AG10803 (cell line): ENCODE measurements at regions not wholly inside any gene's neighbourhood (a gene's known extent, or its start where the extent isn't known, plus 50 kb on each side); places are given as distances from the start of the nearest gene placed in this dataset.

Experiments
- DNase-seq: peaks from one replicate; pipeline ENCODE4 v3.0.0; 2010; ENCODE audit warnings: low read depth
- H3K4me3 ChIP-seq: 2 replicates; pipeline ENCODE4 v1.5.1; 2011; ENCODE audit warnings: mild to moderate bottlenecking, low read length, control low read depth
- CTCF ChIP-seq: conservative IDR thresholded peaks from 2 replicates; pipeline ENCODE4 v1.5.1; 2011; ENCODE audit warnings: mild to moderate bottlenecking, low read length, control low read depth, inconsistent platforms

DNA sequence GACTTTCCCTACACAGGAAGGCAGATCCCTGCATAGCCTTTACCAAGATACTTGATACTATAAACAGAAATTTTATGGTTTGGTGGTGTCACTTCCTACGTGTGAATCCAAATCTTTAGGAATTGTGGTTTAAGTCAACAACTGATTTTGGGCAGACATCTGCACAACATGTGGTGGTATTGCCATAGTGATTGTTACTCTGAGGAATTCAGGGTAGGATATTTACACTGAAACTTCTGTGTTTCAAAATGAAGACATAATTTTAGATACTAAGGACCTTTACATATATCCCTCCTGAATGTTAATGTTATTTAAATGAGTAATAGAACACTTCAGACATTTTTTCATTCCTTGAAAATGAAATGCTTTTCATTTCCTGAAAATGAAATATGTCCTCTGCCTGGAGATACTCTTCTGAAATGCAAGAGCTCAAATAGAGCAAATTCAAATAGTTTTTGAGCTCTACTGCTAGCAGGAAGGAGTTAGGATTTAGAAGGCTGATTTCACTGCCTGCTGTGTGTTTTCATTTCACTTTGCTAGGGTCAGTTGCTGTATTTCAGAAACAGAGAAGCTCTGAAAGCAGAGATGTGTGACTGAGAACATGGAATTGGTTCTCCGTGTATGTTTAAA is 77.2 kb downstream of the MDH1 start:
- DNase-seq: peak; percentile 98
- TF ChIP-seq CTCF: no peak
- peak overlapping the region; percentile 47 for H3K4me3 ChIP-seq

- no peak for TF ChIP-seq CTCF
- peak; percentile 48 for DNase-seq
- no peak overlapping the region for H3K4me3 ChIP-seq
These were observed 78.5 kb downstream of the MDH1 start for GRCh38 chr2:63667132-63667700.

DNA sequence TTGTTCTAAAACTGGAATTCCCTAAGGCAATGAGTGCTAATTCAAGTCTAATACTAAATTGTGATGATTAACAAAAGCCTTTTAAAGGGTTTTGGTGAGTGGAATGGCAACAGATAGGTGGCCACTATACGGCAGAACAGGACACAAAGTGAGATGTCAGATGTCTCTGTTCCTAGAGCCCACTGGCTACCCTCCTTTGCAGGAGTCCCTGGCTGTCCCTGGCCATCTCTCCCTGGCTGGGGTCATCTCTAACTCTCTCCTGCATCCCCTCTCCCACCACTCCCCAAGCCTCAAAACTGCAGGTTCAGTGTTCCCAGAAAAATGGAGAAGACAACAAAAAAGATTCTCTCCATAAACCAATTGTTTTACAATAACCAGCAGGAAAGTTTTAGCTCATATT is 79.2 kb downstream of the MDH1 start:
- H3K4me3 ChIP-seq: no peak overlapping the region
- no peak for DNase-seq
- no peak for TF ChIP-seq CTCF

- no peak for TF ChIP-seq CTCF
- no peak overlapping the region for H3K4me3 ChIP-seq
These were observed 79.7 kb downstream of the MDH1 start for GRCh38 chr2:63668466-63668865.

GRCh38 chr2:63669596-63669995 is 80.8 kb downstream of the MDH1 start:
- no peak for DNase-seq
- H3K4me3 ChIP-seq: no peak overlapping the region
- no peak for TF ChIP-seq CTCF

More at GRCh38 chr2:63668466-63668865, 79.7 kb downstream of the MDH1 start:
- no peak for DNase-seq

DNA sequence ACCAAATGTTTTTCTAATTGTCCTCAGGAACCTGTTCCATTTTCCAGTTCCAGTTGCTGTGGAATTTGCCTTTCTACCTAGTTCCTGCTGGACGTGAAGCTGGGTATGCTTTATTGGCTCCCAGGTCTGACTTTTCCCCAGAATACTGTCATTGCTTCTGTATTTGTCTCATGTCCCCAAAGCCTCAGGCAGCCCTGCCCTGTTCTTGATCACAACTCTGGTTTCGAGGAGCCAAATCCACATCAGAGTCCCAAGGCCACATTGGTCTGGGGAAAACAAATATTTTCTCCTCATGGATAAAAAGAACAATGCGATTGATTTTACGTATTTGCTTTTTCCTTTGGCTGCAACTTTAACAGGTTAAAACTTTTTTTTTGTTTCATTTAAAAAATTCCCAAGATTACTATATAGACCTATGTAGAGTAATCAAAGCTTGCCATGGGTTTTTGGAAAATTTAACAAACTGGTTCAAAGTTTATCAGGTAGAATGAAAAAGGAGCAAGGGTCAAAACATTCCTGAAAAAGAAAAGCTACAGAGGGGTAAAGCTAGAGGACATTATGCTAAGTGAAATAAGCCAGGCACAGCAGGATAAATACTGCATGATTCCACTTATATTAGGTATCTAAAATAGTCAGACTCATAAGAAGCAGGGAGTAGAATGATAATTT is 85.2 kb downstream of the MDH1 start:
- H3K4me3 ChIP-seq: no peak overlapping the region
- no peak for DNase-seq
- no peak for TF ChIP-seq CTCF

DNA sequence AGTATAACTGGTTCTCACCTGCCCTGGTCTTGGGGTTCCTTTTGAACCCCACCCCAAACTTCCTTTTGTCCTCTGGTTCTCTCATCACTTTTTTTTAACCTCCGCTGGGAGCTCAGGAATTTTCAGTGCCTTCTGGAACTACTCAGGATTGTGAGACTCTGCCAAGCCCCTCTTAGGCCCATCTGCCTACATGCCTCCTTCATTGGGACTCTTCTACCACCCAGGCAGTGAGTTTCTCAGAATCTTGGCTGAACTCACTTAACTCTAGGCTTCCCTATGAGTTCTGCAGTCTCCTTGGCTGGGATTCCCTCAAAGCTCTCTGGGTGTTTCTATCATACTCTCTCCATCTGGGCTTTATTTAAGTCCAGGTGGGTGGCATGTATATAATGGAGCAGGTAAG is 86.3 kb downstream of the MDH1 start:
- peak; percentile 27 for DNase-seq
- TF ChIP-seq CTCF: no peak
- no peak overlapping the region for H3K4me3 ChIP-seq
